Kidney capillary endothelial cell (primary cell): ENCODE measurements at regions not wholly inside any gene's neighbourhood (a gene's known extent, or its start where the extent isn't known, plus 50 kb on each side); places are given as distances from the start of the nearest gene placed in this dataset.

Experiments
- DNase-seq: peaks from one replicate; pipeline ENCODE4 v3.0.0-alpha.2; 2018; ENCODE audit warnings: low spot score

GRCh38 chr5:6872441-6873160 is 159.4 kb downstream of the TENT4A start:
- DNase-seq: no peak

- no peak for DNase-seq
These were observed 160.1 kb downstream of the TENT4A start for GRCh38 chr5:6873359-6873758.

- DNase-seq: no peak
These were observed 162.1 kb downstream of the TENT4A start for GRCh38 chr5:6875376-6875775.

- no peak for DNase-seq
These were observed 165.0 kb downstream of the TENT4A start for GRCh38 chr5:6877986-6878828.

DNA sequence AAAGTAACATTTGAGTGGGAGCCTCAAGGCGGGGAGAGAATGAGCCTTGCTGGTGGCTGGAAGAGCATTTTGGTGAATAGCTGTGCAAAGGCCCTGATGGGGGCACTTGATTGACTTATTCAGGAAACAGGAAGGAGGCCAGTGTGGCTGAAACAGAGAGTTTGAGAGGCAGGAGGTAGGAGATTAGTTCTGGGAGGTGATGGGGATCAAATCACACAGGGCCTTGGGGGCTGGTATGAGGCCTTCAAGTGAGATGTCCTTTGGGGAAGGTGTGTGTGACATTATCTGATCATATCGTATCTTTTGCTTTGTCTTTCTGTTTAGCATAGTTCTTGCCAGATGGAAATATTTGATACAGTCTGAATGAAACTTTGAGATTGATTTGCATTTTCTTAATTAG is 172.3 kb downstream of the TENT4A start:
- no peak for DNase-seq

DNA sequence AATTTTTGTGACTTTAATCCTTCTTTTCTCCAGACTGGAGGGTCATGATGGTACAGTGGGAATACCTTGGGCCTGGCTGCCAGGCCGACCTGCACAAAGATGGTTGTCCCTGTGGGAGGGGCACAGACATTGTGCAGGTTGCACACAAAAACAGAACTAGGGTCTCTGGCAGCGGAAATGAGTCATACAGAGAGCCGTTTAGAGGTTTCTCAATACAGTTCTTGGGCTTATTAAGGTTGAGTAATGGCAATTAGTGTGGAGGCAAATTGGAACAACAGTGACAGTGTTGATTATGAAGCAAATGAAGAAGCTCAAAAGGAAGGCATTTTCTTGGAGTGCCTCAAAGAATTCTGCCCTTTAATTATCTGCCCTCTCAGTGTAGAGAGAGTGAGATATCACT is 173.6 kb downstream of the TENT4A start:
- no peak for DNase-seq

DNA sequence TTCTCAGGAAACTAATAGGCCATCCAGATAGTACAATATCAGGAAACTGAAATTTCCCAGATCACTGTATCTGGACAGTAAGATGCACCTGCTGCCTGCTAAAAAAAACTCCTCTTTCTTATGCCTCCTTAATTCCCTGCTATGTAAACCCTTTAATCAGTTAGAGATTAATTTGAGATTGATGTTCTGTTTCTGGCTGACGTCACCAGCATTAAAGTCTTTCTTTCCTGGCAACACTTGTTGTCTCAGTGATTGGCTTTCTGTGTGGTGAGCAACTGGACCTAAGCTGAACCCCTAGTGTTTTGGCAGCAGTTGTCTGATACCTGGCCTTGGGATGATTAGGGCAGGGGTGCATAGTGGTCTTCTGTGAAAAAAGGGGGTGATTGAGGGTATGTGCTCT is 175.8 kb downstream of the TENT4A start:
- no peak for DNase-seq

DNA sequence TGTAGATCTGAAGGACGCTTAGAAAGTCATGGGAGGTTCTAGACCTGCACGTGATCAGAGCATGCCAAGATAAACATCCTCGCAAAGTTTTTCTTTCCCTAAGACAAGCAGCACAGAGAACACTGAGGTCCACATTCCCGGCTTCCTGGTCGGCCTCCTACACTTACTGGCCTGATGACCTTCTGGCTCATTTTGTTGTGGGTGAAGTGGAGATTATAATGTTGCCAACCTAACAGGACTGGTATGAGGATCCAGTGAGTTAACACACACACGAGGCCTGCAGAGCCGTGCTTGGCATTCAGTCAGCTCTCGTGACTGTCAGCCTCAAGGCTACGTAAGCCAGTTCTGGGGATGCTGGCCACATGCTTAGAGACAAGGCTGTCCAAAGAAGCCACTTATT is 186.0 kb downstream of the TENT4A start:
- no peak for DNase-seq

DNA sequence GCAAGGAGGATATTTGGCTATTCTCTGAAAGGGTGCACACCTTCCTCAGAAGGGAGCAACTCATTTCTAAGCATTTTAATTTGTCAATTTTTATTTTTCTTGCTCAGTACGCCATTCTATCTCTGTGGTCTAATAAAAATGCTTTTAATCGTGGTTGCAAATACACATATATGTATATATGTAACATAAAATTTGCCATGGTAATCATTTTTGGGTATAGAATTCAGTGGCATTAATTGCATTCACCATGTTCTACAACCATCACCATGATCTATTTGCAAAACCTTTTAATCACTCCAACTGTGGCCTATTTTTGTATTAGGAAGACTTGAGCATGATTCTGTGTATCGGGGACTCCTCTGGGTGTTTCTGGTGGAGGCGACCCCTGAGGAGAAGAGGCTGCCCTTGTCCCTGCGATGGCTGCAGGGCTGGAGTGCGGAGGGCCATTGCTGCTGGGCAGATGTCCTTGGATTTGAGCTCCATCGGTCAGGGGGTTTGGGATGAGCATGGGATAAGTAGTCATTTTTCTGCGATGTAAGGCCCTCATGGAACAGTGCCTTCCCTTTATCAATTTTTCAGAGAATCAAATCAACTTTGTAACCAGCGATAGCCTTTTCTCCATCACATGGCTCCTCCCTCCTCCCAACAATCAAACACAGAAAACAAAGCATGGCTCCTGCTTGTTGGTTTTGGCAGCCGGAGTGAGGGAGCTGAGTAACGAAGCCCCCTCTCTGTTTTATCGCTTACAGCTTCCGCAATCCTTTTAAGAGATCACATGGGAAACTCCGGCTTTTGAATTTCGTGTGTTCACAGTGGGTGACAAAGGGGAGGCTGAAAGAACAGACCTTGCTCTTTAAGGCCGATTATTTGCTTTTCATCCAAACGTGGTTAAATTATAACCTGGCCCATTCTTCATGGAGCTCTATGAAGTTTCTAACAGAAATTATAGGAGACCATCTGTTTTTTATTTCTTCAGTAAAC is 187.3 kb downstream of the TENT4A start:
- no peak for DNase-seq

DNA sequence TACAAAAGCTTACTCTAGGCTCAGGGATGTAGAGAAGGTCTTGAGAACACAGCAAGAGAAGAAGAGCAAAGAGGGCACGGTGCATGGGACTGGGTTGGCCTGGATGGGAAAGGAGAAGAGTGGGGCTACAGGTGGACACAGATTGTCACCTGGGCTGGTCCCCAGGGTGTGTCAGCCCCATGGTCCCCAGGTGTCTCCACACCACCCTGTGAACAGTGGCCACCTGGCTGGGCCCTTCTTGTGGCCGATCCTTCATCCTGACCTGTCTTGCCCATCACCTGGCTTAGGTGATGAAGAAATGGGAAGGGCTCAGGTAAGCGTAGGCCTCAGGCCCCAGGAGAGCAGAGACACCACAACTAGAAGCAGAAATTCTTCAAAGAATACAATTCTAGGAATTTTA is 188.9 kb downstream of the TENT4A start:
- no peak for DNase-seq

DNA sequence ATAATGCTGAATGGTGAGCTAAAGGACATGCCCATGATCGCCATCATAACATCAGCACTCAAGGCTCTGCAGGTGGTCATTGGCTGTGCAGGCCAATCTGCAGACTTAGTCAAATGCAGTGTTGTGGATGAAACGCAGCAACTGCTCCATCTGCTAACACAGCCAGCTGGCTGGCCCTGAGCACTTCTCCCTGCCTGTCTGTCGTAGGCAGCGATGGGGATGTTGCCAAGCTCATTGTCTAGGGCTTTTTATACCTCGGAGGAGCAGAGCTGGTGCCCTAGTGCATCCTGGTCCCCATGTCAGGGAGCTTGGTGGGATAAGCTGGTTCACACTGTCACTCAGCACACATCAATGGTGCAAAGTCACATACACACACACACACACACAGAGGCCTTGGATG is 189.4 kb downstream of the TENT4A start:
- no peak for DNase-seq

DNA sequence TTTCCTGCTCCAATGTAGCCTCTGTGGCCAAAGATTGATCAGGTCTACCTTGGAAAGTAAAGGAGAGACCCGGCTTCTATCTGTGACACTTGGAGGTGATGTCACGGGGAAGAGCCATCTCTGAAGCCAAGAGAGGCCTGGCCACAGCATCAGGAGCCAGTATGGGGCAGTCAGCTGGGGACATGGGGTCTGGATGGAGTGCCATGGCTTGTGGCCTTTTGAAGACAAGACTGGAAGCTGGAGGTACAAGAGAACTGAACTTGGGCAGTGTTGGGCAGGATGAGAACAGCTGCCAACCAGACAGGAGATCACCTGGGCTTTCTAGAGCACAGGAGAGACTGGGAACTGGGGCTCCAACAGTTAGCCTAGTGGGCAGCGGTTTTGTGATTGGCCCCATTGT is 190.7 kb downstream of the TENT4A start:
- no peak for DNase-seq

DNA sequence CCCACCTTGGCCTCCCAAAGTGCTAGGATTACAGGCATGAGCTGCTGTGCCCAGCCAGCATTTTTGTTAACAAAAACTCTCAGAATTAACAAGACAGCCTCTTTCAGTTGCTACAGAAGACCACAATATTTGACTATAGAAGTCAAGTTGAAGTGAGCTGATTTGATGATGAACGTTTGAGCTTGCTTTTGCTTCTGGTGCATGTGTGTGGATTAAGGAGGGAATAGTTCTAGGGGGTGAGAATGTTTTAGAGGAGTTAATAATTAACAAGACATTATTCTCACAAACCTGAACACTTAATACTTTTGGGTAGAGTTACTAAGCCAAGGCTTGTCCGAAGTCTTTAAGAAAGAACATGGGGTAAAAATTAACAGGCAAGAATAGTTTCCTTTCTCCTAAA is 191.6 kb downstream of the TENT4A start:
- DNase-seq: no peak

DNA sequence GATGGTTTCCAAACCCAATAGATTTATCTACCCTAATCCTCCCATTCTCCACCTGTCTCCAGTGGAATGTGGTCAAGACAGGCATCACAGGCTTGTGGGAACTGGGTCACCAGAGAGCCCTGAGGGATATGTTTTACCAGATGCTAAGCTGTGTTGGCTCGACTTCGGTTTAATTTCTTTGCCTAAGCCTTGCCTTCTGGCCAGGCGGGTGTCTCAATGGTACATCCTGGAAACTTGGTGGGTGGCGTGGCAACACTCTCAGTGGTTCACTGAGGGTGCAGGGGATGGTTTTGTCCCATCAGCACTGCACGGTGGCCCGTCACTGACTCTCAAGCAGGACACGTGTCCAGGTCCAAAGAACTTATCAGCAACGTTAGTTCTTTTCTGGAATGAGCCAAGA is 192.2 kb downstream of the TENT4A start:
- DNase-seq: no peak

GRCh38 chr5:6905883-6906282 is 192.7 kb downstream of the TENT4A start:
- no peak for DNase-seq

- DNase-seq: no peak
These were observed 194.2 kb downstream of the TENT4A start for GRCh38 chr5:6907320-6907918.

GRCh38 chr5:6909901-6910300 is 196.7 kb downstream of the TENT4A start:
- DNase-seq: no peak

DNA sequence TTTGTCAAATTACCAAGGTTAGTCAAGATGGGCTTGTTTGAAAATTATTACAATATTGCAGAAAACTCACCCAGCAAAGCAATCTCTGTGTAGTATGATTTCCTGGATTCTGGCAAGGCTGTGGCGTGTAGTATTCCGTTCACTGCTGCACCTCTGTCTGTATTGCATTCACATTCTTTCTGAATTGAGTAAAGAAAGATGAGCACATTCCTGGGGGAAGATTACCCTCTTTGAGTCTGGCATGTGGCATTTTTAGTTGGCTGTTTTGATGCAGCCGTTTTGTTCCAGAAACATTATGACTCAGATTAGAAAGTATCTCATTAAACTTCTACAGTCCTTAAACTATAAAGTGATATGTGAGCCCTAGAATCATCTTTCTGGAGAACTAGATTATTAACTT is 197.7 kb downstream of the TENT4A start:
- no peak for DNase-seq

- DNase-seq: no peak
These were observed 201.1 kb downstream of the TENT4A start for GRCh38 chr5:6914347-6914746.

- DNase-seq: no peak
These were observed 202.3 kb downstream of the TENT4A start for GRCh38 chr5:6915574-6915973.

DNA sequence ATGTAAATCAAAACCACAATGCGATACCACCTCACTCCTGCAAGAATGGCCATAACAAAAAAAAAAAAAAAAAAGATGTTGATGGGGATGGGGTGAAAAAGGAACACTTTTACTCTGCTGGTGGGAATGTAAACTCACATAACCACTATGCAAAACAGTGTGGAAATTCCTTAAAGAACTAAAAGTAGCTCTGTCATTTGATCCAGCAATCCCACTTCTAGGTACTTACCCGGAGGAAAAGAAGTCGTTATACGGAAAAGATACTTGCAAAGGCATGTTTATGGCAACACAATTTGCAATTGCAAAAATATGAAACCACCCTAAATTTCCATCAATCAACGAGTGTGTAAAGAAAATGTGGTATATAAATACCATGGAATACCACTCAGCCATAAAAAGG is 205.0 kb downstream of the TENT4A start:
- no peak for DNase-seq

DNA sequence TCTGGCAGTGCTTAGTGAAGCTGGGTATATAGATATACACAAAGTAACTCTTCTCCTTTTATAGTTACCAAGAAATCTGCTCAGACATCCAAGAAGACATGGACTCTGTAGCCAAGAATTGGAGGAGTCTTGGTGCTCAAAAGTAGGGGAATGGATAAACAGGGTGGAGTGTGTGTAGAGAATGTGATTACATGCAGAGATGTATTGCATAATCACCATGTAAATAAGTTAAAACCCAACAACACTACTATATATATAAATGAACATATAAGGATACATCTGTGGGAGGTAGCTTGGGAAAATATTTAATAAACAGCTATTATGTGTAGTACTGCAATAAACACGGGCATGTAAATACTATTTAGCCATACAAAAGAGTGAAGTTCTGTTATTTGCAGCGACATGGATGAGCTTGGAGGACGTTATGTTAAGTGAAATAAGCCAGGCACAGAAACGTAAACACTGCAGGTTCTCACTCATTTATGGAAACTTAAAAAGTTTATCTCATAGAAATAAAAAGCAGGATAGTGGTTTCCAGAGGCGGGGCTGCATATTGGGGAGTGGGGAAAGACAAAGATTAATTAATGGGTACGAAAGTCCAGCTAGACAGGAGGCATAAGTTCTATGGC is 207.5 kb downstream of the TENT4A start:
- no peak for DNase-seq
